ENCODE measurements at regions not wholly inside any gene's neighbourhood (a gene's known extent, or its start where the extent isn't known, plus 50 kb on each side); places are given as distances from the start of the nearest gene placed in this dataset.

DNA sequence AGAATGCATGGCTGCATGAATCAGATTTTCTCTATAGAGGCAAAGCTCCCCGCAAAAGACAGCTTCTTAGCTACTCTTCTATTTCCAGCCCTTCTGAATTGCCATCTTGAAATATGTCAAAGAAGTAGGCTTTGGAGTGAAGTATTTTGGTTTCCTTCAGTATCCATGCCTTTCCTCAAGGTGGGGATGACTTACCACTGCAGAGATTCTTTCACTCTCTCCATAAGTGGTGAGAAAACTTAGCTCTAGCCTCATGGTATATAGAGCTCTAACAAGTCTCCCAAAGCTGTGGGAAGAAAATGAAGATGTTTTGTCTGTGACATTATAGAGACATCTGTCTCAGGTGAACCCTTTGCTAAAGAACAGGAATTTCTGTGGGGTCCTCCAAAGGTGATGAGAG, 89.6 kb upstream of the ITGB1 start:
- Histone ChIP-seq H3K9me3 (ENCODE audit: low read length) (no peaks in the 10 kb centered on the region), H3K9me2 (replicated peaks; ENCODE audit: insufficient read depth, low read length) (no peaks in the 10 kb centered on the region), H4K20me1 (ENCODE audit: insufficient read depth, low read depth, low read length) (no peaks in the 10 kb centered on the region), H3K79me2 (ENCODE audit: low read length) (no peaks in the 10 kb centered on the region), H3K9ac (ENCODE audit: low read length) (no peak overlapping the region), H3K4me2 (ENCODE audit: low read depth, low read length, poor library complexity, severe bottlenecking) (no peak overlapping the region), H3K27me3 (ENCODE audit: low read length) (no peaks in the 10 kb centered on the region), H3K36me3 (ENCODE audit: insufficient read depth, low read length) (no peaks in the 10 kb centered on the region), H3K4me1 (ENCODE audit: low read length) (no peaks in the 10 kb centered on the region), H3K27ac (ENCODE audit: low read length) (no peak overlapping the region), H2AFZ (ENCODE audit: low read length) (no peak overlapping the region), H3K4me3 (ENCODE audit: low read length) (no peak overlapping the region)
- DNase-seq = no peak

DNA sequence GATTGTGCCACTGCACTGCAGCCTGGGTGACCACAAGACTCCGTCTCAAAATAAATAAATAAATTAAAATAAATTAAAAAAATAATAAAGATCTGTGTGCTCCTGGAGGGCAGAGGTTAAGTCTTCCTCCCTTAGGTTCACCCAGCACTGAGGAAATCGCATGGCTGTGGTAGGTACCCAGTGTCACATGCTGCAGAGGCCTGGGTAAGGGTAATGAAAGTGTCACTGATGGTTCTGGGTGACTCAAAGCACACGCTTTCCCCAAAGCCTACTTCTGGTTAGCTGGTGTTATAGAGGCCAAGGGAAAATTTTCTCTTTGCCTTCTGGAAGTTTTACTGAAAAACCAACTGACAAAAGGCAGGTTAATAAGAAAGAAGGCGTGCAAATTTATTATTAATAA, 88.8 kb upstream of the ITGB1 start:
- Histone ChIP-seq H3K9me3 (ENCODE audit: low read length) (no peaks in the 10 kb centered on the region), H3K9ac (ENCODE audit: low read length) (no peak overlapping the region), H3K4me2 (ENCODE audit: low read depth, low read length, poor library complexity, severe bottlenecking) (no peak overlapping the region), H3K27me3 (ENCODE audit: low read length) (no peaks in the 10 kb centered on the region), H3K4me1 (ENCODE audit: low read length) (no peaks in the 10 kb centered on the region), H3K4me3 (ENCODE audit: low read length) (no peak overlapping the region), H3K36me3 (ENCODE audit: insufficient read depth, low read length) (no peaks in the 10 kb centered on the region), H3K9me2 (replicated peaks; ENCODE audit: insufficient read depth, low read length) (no peaks in the 10 kb centered on the region), H3K27ac (ENCODE audit: low read length) (no peak overlapping the region), H4K20me1 (ENCODE audit: insufficient read depth, low read depth, low read length) (no peaks in the 10 kb centered on the region), H3K79me2 (ENCODE audit: low read length) (no peaks in the 10 kb centered on the region), H2AFZ (ENCODE audit: low read length) (no peak overlapping the region)
- no peak for DNase-seq

DNA sequence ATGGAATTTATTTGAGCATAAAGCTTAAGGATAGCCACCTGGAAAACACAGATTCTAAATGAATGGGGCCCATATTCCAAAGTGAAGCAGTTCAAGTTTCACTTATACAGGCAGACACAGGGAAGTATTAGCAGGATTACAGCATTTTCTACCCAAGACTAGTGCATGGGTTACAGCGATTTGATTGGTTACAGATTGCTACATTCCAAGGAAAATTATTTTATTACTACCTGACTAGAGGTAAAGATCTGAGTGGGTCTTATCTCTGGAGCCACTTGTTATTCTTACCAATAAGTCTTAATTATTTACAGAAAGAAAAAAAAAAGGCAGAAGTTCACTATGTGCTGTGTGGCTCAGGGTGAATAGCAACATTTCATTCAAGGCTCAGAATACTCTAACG, 87.4 kb upstream of the ITGB1 start:
- no peak for DNase-seq
- no peak overlapping the region for H3K4me2 ChIP-seq (ENCODE audit: low read depth, low read length, poor library complexity, severe bottlenecking)
- no peaks in the 10 kb centered on the region for H4K20me1 ChIP-seq (ENCODE audit: insufficient read depth, low read depth, low read length)
- no peak overlapping the region for H3K4me3 ChIP-seq (ENCODE audit: low read length)
- no peaks in the 10 kb centered on the region for H3K4me1 ChIP-seq (ENCODE audit: low read length)
- H2AFZ ChIP-seq (ENCODE audit: low read length) = no peak overlapping the region
- H3K79me2 ChIP-seq (ENCODE audit: low read length) = no peaks in the 10 kb centered on the region
- no peak overlapping the region for H3K27ac ChIP-seq (ENCODE audit: low read length)
- no peaks in the 10 kb centered on the region for H3K9me3 ChIP-seq (ENCODE audit: low read length)
- H3K36me3 ChIP-seq (ENCODE audit: insufficient read depth, low read length) = no peaks in the 10 kb centered on the region
- H3K9ac ChIP-seq (ENCODE audit: low read length) = no peak overlapping the region
- H3K27me3 ChIP-seq (ENCODE audit: low read length) = no peaks in the 10 kb centered on the region
- H3K9me2 ChIP-seq (replicated peaks; ENCODE audit: insufficient read depth, low read length) = no peaks in the 10 kb centered on the region

DNA sequence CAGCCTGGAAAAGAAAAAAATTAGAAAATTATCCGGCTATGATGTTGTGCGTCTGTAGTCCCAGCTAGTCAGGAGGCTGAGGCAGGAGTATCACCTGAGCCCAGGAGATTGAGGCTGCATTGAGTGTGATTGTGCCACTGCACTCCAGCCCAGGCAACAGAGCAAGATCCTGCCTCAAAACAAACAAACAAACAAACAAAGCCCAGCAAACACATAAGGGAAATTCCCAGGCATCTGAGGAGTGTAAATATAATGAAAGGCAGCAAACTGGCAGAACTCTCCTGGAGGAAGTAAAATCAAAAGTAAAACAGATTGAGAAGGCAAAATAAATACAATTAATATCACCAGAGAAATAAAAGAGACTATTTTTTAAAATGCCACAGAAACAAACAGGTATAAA, 84.5 kb upstream of the ITGB1 start:
- Histone ChIP-seq H3K79me2 (ENCODE audit: low read length) (no peaks in the 10 kb centered on the region), H3K4me1 (ENCODE audit: low read length) (no peaks in the 10 kb centered on the region), H3K4me3 (ENCODE audit: low read length) (no peak overlapping the region), H3K9me3 (ENCODE audit: low read length) (no peaks in the 10 kb centered on the region), H3K27ac (ENCODE audit: low read length) (no peak overlapping the region), H3K9me2 (replicated peaks; ENCODE audit: insufficient read depth, low read length) (no peaks in the 10 kb centered on the region), H3K27me3 (ENCODE audit: low read length) (no peaks in the 10 kb centered on the region), H3K9ac (ENCODE audit: low read length) (no peak overlapping the region), H4K20me1 (ENCODE audit: insufficient read depth, low read depth, low read length) (no peaks in the 10 kb centered on the region), H3K4me2 (ENCODE audit: low read depth, low read length, poor library complexity, severe bottlenecking) (no peak overlapping the region), H3K36me3 (ENCODE audit: insufficient read depth, low read length) (no peaks in the 10 kb centered on the region), H2AFZ (ENCODE audit: low read length) (no peak overlapping the region)
- no peak for DNase-seq

DNA sequence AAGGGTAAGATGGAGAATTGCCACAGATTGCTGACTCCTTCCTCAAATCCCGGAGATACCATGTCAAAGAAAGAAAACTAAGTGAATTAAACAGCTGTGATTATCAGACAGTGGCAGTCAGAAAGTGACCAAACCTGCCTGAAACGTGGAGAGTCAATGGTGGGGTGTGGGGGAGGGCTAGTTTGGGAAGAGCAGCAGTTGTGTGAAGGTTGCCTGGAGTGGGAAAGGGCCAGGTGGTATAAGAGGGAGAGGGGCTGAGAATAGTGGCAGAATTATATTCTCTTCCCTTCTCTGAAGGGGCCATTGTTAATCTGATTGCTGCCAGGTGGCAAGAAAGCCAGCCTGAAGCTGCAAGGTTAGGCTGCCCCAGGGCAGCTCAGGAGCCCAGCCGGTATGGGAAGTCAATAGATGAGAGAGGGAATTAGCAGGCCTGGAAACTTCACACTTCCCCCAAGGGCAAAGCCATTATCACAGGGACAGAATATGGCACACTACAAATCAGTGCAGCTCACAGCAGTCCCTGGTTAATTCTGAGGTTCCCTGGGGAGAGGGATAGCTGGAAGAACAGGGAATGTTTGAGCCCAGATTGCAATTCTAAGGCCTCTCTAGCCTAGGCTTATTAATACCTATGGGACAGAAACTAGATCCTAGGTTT, 83.9 kb upstream of the ITGB1 start:
- no peaks in the 10 kb centered on the region for H3K27me3 ChIP-seq (ENCODE audit: low read length)
- no peak overlapping the region for H3K9ac ChIP-seq (ENCODE audit: low read length)
- H3K9me3 ChIP-seq (ENCODE audit: low read length) = no peaks in the 10 kb centered on the region
- no peaks in the 10 kb centered on the region for H3K9me2 ChIP-seq (replicated peaks; ENCODE audit: insufficient read depth, low read length)
- H2AFZ ChIP-seq (ENCODE audit: low read length) = no peak overlapping the region
- H3K4me2 ChIP-seq (ENCODE audit: low read depth, low read length, poor library complexity, severe bottlenecking) = no peak overlapping the region
- no peaks in the 10 kb centered on the region for H3K36me3 ChIP-seq (ENCODE audit: insufficient read depth, low read length)
- no peak for DNase-seq
- H3K4me1 ChIP-seq (ENCODE audit: low read length) = no peaks in the 10 kb centered on the region
- H4K20me1 ChIP-seq (ENCODE audit: insufficient read depth, low read depth, low read length) = no peaks in the 10 kb centered on the region
- no peak overlapping the region for H3K4me3 ChIP-seq (ENCODE audit: low read length)
- H3K79me2 ChIP-seq (ENCODE audit: low read length) = no peaks in the 10 kb centered on the region
- no peak overlapping the region for H3K27ac ChIP-seq (ENCODE audit: low read length)

DNA sequence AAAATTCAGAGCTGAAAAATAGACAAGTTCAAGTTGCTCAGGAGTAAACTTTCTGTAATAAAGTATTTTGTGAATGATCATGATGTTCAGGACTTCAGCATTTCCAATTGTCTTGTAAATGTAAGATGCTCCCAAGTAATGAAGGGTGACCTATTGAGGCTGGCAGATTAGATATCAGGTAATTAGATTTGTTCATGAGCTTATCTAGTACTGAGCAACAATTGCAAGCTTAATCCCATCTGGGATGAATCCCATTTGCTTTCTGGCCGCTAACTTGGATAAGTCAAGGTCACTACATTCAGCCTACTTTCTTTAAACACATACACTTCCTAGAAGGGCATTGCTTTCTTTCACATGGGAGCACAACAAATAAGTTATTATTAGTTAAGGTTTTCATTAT, 82.4 kb upstream of the ITGB1 start:
- no peak overlapping the region for H3K4me2 ChIP-seq (ENCODE audit: low read depth, low read length, poor library complexity, severe bottlenecking)
- peaks cover 2% of the 10 kb centered on the region; the same call in 1 of the 2 replicates for H3K4me1 ChIP-seq (ENCODE audit: low read length)
- H3K9me3 ChIP-seq (ENCODE audit: low read length) = no peaks in the 10 kb centered on the region
- H3K9ac ChIP-seq (ENCODE audit: low read length) = no peak overlapping the region
- H4K20me1 ChIP-seq (ENCODE audit: insufficient read depth, low read depth, low read length) = no peaks in the 10 kb centered on the region
- H3K27me3 ChIP-seq (ENCODE audit: low read length) = no peaks in the 10 kb centered on the region
- H2AFZ ChIP-seq (ENCODE audit: low read length) = no peak overlapping the region
- H3K27ac ChIP-seq (ENCODE audit: low read length) = no peak overlapping the region
- H3K36me3 ChIP-seq (ENCODE audit: insufficient read depth, low read length) = no peaks in the 10 kb centered on the region
- no peak overlapping the region for H3K4me3 ChIP-seq (ENCODE audit: low read length)
- no peaks in the 10 kb centered on the region for H3K9me2 ChIP-seq (replicated peaks; ENCODE audit: insufficient read depth, low read length)
- no peak for DNase-seq
- H3K79me2 ChIP-seq (ENCODE audit: low read length) = no peaks in the 10 kb centered on the region

DNA sequence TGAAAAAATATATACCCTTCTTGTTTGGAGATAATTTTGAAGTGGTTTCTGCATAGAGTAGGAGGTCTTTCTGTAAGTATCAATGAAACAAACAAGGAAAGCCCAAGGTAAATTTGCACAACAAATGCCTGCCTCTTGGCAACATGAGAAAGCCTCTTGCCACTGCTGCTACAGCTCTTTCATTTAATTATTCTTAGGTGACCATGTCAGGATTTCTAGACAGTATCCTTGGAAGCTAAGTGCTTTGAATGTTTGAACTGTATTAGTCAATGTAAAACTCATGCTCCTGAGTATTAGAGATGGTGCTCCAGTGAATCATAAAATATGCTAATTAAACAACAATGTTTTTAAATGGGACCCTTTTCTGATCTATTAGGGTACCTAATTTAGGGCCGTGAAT, 81.2 kb upstream of the ITGB1 start:
- no peak overlapping the region for H2AFZ ChIP-seq (ENCODE audit: low read length)
- no peaks in the 10 kb centered on the region for H3K79me2 ChIP-seq (ENCODE audit: low read length)
- H3K9me2 ChIP-seq (replicated peaks; ENCODE audit: insufficient read depth, low read length) = no peaks in the 10 kb centered on the region
- H3K27ac ChIP-seq (ENCODE audit: low read length) = no peak overlapping the region
- H3K4me2 ChIP-seq (ENCODE audit: low read depth, low read length, poor library complexity, severe bottlenecking) = no peak overlapping the region
- no peak overlapping the region for H3K9ac ChIP-seq (ENCODE audit: low read length)
- H3K36me3 ChIP-seq (ENCODE audit: insufficient read depth, low read length) = no peaks in the 10 kb centered on the region
- no peak for DNase-seq
- peaks cover 3% of the 10 kb centered on the region; the same call in 1 of the 2 replicates for H3K4me1 ChIP-seq (ENCODE audit: low read length)
- no peaks in the 10 kb centered on the region for H3K27me3 ChIP-seq (ENCODE audit: low read length)
- no peaks in the 10 kb centered on the region for H4K20me1 ChIP-seq (ENCODE audit: insufficient read depth, low read depth, low read length)
- H3K9me3 ChIP-seq (ENCODE audit: low read length) = no peaks in the 10 kb centered on the region
- H3K4me3 ChIP-seq (ENCODE audit: low read length) = no peak overlapping the region

DNA sequence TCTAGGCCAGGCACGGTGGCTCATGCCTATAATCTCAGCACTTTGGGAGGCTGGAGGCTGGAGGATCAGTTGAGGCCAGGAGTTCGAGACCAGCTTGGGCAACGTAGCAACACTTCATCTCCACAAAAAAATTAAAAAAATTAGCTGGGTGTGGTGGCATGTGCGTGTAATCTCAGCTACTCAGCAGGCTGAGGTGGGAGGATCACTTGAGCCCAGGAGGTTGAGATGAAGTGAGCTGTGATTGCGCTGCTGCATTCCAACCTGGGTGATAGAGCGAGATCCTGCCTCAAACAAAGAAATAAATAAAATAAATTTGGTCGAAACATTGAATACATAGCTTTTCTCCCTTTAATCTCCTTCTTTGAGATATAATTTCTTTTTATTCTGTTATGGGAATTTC, 80.6 kb upstream of the ITGB1 start:
- Histone ChIP-seq H3K9me3 (ENCODE audit: low read length) (no peaks in the 10 kb centered on the region), H3K9ac (ENCODE audit: low read length) (no peak overlapping the region), H3K9me2 (replicated peaks; ENCODE audit: insufficient read depth, low read length) (no peaks in the 10 kb centered on the region), H3K36me3 (ENCODE audit: insufficient read depth, low read length) (no peaks in the 10 kb centered on the region), H3K4me3 (ENCODE audit: low read length) (no peak overlapping the region), H4K20me1 (ENCODE audit: insufficient read depth, low read depth, low read length) (no peaks in the 10 kb centered on the region), H3K27me3 (ENCODE audit: low read length) (no peaks in the 10 kb centered on the region), H3K79me2 (ENCODE audit: low read length) (no peaks in the 10 kb centered on the region), H2AFZ (ENCODE audit: low read length) (no peak overlapping the region), H3K27ac (ENCODE audit: low read length) (no peak overlapping the region), H3K4me1 (ENCODE audit: low read length) (peaks cover 3% of the 10 kb centered on the region; the same call in 1 of the 2 replicates), H3K4me2 (ENCODE audit: low read depth, low read length, poor library complexity, severe bottlenecking) (no peak overlapping the region)
- DNase-seq = no peak

DNA sequence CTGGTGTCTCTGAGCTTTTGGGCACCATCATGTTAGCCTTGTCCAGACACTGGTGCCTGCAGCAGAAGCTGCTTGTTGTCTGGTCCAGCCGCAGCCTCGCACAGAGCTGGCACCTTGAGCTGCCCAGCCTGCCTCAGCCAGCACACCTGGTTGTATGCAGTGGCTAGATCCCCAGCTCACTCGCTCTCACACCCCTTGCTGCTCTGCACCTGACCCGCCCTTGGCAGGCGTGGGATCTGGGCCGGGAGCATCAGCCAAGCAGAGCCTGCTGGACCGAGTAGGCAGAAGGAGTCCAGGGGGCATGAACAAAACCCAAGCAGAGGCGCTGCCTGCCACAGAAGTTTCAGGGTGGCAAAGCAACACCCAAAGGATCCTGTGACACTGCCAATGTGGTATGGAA, 79.7 kb upstream of the ITGB1 start:
- Histone ChIP-seq H3K27ac (ENCODE audit: low read length) (no peak overlapping the region), H2AFZ (ENCODE audit: low read length) (no peak overlapping the region), H3K9me2 (replicated peaks; ENCODE audit: insufficient read depth, low read length) (no peaks in the 10 kb centered on the region), H3K4me2 (ENCODE audit: low read depth, low read length, poor library complexity, severe bottlenecking) (no peak overlapping the region), H3K9ac (ENCODE audit: low read length) (no peak overlapping the region), H3K36me3 (ENCODE audit: insufficient read depth, low read length) (no peaks in the 10 kb centered on the region), H3K9me3 (ENCODE audit: low read length) (no peaks in the 10 kb centered on the region), H4K20me1 (ENCODE audit: insufficient read depth, low read depth, low read length) (no peaks in the 10 kb centered on the region), H3K4me3 (ENCODE audit: low read length) (no peak overlapping the region), H3K79me2 (ENCODE audit: low read length) (no peaks in the 10 kb centered on the region), H3K27me3 (ENCODE audit: low read length) (no peaks in the 10 kb centered on the region), H3K4me1 (ENCODE audit: low read length) (peaks cover 3% of the 10 kb centered on the region; the same call in 1 of the 2 replicates)
- DNase-seq = no peak

Measured in Karpas-422 (cell line).